ENCODE measurements at regions not wholly inside any gene's neighbourhood (a gene's known extent, or its start where the extent isn't known, plus 50 kb on each side); places are given as distances from the start of the nearest gene placed in this dataset.

- intact Hi-C loops (cut with DNase I): no loop called here
- no peak for DNase-seq
- H3K27ac ChIP-seq: no peak overlapping the region
- no peak overlapping the region for H3K4me3 ChIP-seq
- H3K4me1 ChIP-seq: no peaks in the 10 kb centered on the region
- H3K9me3 ChIP-seq: no peaks in the 10 kb centered on the region
- WGBS, 4 donors: 60 to 75% (median 71%) methylated on average over 2 of the region's 2 CpGs
- no peak for ATAC-seq
- no peak for TF ChIP-seq POLR2A (IDR thresholded peaks at IDR 0.05)
- TF ChIP-seq CTCF (IDR thresholded peaks at IDR 0.05): no peak
- no peaks in the 10 kb centered on the region for H3K36me3 ChIP-seq
- no peaks in the 10 kb centered on the region for H3K27me3 ChIP-seq
Observed at GRCh38 chr16:73663720-73664119, 615.8 kb upstream of the ZFHX3 start.

GRCh38 chr16:73636196-73636595 lies 588.3 kb upstream of the ZFHX3 start:
- TF ChIP-seq CTCF (IDR thresholded peaks at IDR 0.05) (no peak), POLR2A (IDR thresholded peaks at IDR 0.05) (no peak)
- Histone ChIP-seq H3K36me3 (no peaks in the 10 kb centered on the region), H3K4me1 (peaks cover 0 to 6% (median 0%) of the 10 kb centered on the region in 12 donors), H3K4me3 (no peak overlapping the region), H3K9me3 (peaks cover 0 to 29% (median 8%) of the 10 kb centered on the region in 12 donors), H3K27me3 (no peaks in the 10 kb centered on the region), H3K27ac (no peak overlapping the region)
- DNase-seq (no peak), ATAC-seq (no peak)
- intact Hi-C loops (cut with DNase I): no loop called here
- WGBS, 4 donors: 93 to 95% (median 94%) methylated on average over 2 of the region's 2 CpGs

- no peaks in the 10 kb centered on the region for H3K27me3 ChIP-seq
- intact Hi-C loops (cut with DNase I): no loop called here
- no peaks in the 10 kb centered on the region for H3K36me3 ChIP-seq
- H3K9me3 ChIP-seq: no peaks in the 10 kb centered on the region
- 87 to 93% (median 92%) methylated on average over 8 of the region's 8 CpGs for WGBS, 4 donors
- no peaks in the 10 kb centered on the region for H3K4me1 ChIP-seq
- TF ChIP-seq POLR2A (IDR thresholded peaks at IDR 0.05): no peak
- no peak for TF ChIP-seq CTCF (IDR thresholded peaks at IDR 0.05)
- no peak overlapping the region for H3K4me3 ChIP-seq
- H3K27ac ChIP-seq: no peak overlapping the region
- DNase-seq (no peak), ATAC-seq (no peak)
Observed at GRCh38 chr16:73629011-73629410, 581.1 kb upstream of the ZFHX3 start.

GRCh38 chr16:73617738-73618137 lies 569.8 kb upstream of the ZFHX3 start:
- DNase-seq (no peak), ATAC-seq (no peak)
- Histone ChIP-seq H3K4me3 (no peak overlapping the region), H3K4me1 (no peaks in the 10 kb centered on the region), H3K9me3 (no peaks in the 10 kb centered on the region), H3K36me3 (no peaks in the 10 kb centered on the region), H3K27ac (no peak overlapping the region), H3K27me3 (peaks cover 0 to 8% (median 0%) of the 10 kb centered on the region in 9 donors)
- TF ChIP-seq CTCF (IDR thresholded peaks at IDR 0.05) (no peak), POLR2A (IDR thresholded peaks at IDR 0.05) (no peak)
- intact Hi-C loops (cut with DNase I): no loop called here
- 91 to 98% (median 94%) methylated on average over 4 of the region's 4 CpGs for WGBS, 4 donors
